IMR-90 (cell line): ENCODE measurements at regions not wholly inside any gene's neighbourhood (a gene's known extent, or its start where the extent isn't known, plus 50 kb on each side); places are given as distances from the start of the nearest gene placed in this dataset.

Source experiments
- ATAC-seq: fragments of 200-7000 bp; cut with Tn5 transposase; 2 replicates; pipeline ENCODE4 v1.9.1; 2020; ENCODE audit warnings: low read depth, mild to moderate bottlenecking, moderate library complexity
- BruUV-seq: library from RNA; stranded (reverse); fragments of 400-500 nt; replicated peaks from 2 replicates; lab custom pipeline; 2021; lab: Mats Ljungman, UMichigan
- CTCF ChIA-PET: fragments of 300-600 bp; formaldehyde crosslinking; extraction: SDS; loops from one replicate; lab custom pipeline; 2021; ENCODE audit warnings: antibody characterized with exemption; lab: Yijun Ruan, JAX
- POLR2A ChIA-PET: fragments of 300-600 bp; sonication (Branson Sonifier 250); formaldehyde crosslinking; loops from one replicate; lab custom pipeline; 2022; ENCODE audit warnings: antibody characterized with exemption; ENCODE audit not compliant: unreplicated experiment; lab: Charles Lee
- DNase-seq: peaks from one replicate; pipeline ENCODE4 v3.0.0; 2013
- H2AFZ ChIP-seq: replicated peaks from 2 replicates; pipeline ENCODE3; 2013; ENCODE audit warnings: low read length, mild to moderate bottlenecking; ENCODE audit not compliant: poor library complexity
- H2AK5ac ChIP-seq: 2 replicates; pipeline ENCODE4 v1.6.1; 2013; ENCODE audit warnings: low read depth, low read length, inconsistent platforms
- H2AK9ac ChIP-seq: replicated peaks from 2 replicates; pipeline ENCODE3; 2013; ENCODE audit warnings: mild to moderate bottlenecking, low read depth, low read length, moderate library complexity; ENCODE audit not compliant: poor library complexity
- H2BK120ac ChIP-seq: 2 replicates; pipeline ENCODE4 v1.6.1; 2013; ENCODE audit warnings: low read depth, low read length, inconsistent platforms
- H2BK15ac ChIP-seq: 3 replicates; pipeline ENCODE4 v1.6.1; 2013; ENCODE audit warnings: low read depth, low read length, inconsistent platforms
- H2BK20ac ChIP-seq: 2 replicates; pipeline ENCODE4 v1.6.1; 2013; ENCODE audit warnings: low read depth, mild to moderate bottlenecking, inconsistent platforms, low read length, moderate library complexity
- H2BK5ac ChIP-seq: 2 replicates; pipeline ENCODE4 v1.6.1; 2013; ENCODE audit warnings: mild to moderate bottlenecking, low read depth, low read length, inconsistent platforms; ENCODE audit not compliant: poor library complexity, severe bottlenecking
- H3K14ac ChIP-seq: replicated peaks from 2 replicates; pipeline ENCODE4 v1.6.1; 2013; ENCODE audit warnings: low read depth, low read length, inconsistent platforms
- H3K18ac ChIP-seq: 2 replicates; pipeline ENCODE4 v1.6.1; 2013; ENCODE audit warnings: low read depth, low read length, control low read depth
- H3K23ac ChIP-seq: 2 replicates; pipeline ENCODE4 v1.6.1; 2013; ENCODE audit warnings: low read depth, low read length, inconsistent platforms
- H3K27ac ChIP-seq: 2 replicates; pipeline ENCODE4 v1.5.1; 2013; ENCODE audit warnings: mild to moderate bottlenecking, control low read depth, low read length; ENCODE audit not compliant: insufficient read depth
- H3K27me3 ChIP-seq: 2 replicates; pipeline ENCODE4 v1.6.1; 2013; ENCODE audit warnings: low read length; ENCODE audit not compliant: control insufficient read depth, insufficient read depth
- H3K36me3 ChIP-seq: 2 replicates; pipeline ENCODE4 v1.6.1; 2013; ENCODE audit warnings: low read length, mixed read lengths; ENCODE audit not compliant: control insufficient read depth, insufficient read depth
- H3K4ac ChIP-seq: 2 replicates; pipeline ENCODE4 v1.6.1; 2013; ENCODE audit warnings: low read depth, low read length, inconsistent platforms
- H3K4me1 ChIP-seq: 2 replicates; pipeline ENCODE4 v1.6.1; 2013; ENCODE audit warnings: low read length, mixed read lengths; ENCODE audit not compliant: control insufficient read depth, insufficient read depth
- H3K4me2 ChIP-seq: 2 replicates; pipeline ENCODE4 v1.6.1; 2013; ENCODE audit warnings: low read depth, mild to moderate bottlenecking, control low read depth, low read length, moderate library complexity
- H3K4me3 ChIP-seq: 2 replicates; pipeline ENCODE4 v1.5.1; 2013; ENCODE audit warnings: low read depth, mild to moderate bottlenecking, control low read depth, low read length, moderate library complexity; ENCODE audit not compliant: insufficient read depth
- H3K56ac ChIP-seq: 2 replicates; pipeline ENCODE4 v1.6.1; 2013; ENCODE audit warnings: low read length, inconsistent platforms; ENCODE audit not compliant: insufficient read depth; ENCODE audit errors: extremely low read depth
- H3K79me1 ChIP-seq, 2 experiments: 2 replicates each; pipeline ENCODE4 v1.6.1; 2013; ENCODE audit warnings: low read length in 2 of 2, inconsistent platforms in 1 of 2, low read depth in 1 of 2
- H3K9ac ChIP-seq: 2 replicates; pipeline ENCODE4 v1.6.1; 2013; ENCODE audit warnings: low read depth, low read length, control low read depth
- H3K9me1 ChIP-seq: 2 replicates; pipeline ENCODE4 v1.6.1; 2013; ENCODE audit warnings: low read length, inconsistent platforms; ENCODE audit not compliant: insufficient read depth
- H3K9me3 ChIP-seq: 2 replicates; pipeline ENCODE4 v1.6.1; 2013; ENCODE audit warnings: low read length; ENCODE audit not compliant: control insufficient read depth, insufficient read depth
- H4K20me1 ChIP-seq: 2 replicates; pipeline ENCODE4 v1.6.1; 2013; ENCODE audit warnings: low read length, inconsistent platforms; ENCODE audit not compliant: insufficient read depth
- H4K5ac ChIP-seq: 2 replicates; pipeline ENCODE4 v1.6.1; 2013; ENCODE audit warnings: mild to moderate bottlenecking, low read depth, low read length, control low read depth
- H4K8ac ChIP-seq, 2 experiments: 2 replicates each; pipeline ENCODE4 v1.6.1; 2013; ENCODE audit warnings: low read depth in 2 of 2, low read length in 2 of 2, control low read depth in 1 of 2, inconsistent platforms in 1 of 2
- H4K91ac ChIP-seq: 2 replicates; pipeline ENCODE4 v1.6.1; 2013; ENCODE audit warnings: low read depth, low read length, inconsistent platforms; ENCODE audit not compliant: insufficient read depth
- FOS ChIP-seq: fragments of 150-350 bp; IDR thresholded peaks from 2 replicates; pipeline ENCODE4 v1.6.1; 2016; ENCODE audit warnings: low read depth, low read length
- RAD21 ChIP-seq: IDR thresholded peaks from 2 replicates; pipeline ENCODE4 v1.6.1; 2012; ENCODE audit warnings: low read length, improper control_type of control experiment
- RFX5 ChIP-seq: IDR thresholded peaks from 2 replicates; pipeline ENCODE4 v1.8.0; 2012; ENCODE audit warnings: low read depth, mild to moderate bottlenecking, low read length, moderate library complexity
- WGBS, 2 experiments: methylation state at CpG; one replicate each; pipeline versions ENCODE4 v1.1.5 to v1.1.7; 2013; ENCODE audit warnings: missing lambda C conversion rate in 2 of 2; ENCODE audit not compliant: insufficient read length in 1 of 2; ENCODE audit errors: extremely low coverage in 2 of 2; 5-methylcytosine and 5-hydroxymethylcytosine counted together
- dilution Hi-C: fragments of 300-500 bp; cut with HindIII; formaldehyde crosslinking; loops from one replicate; pipeline ENCODE4 v1.14.3; 2018; ENCODE audit warnings: low sequenced_read_pairs; ENCODE audit not compliant: unreplicated experiment
- in situ Hi-C: fragments of 300-500 bp; cut with MboI; formaldehyde crosslinking; loops from 3 replicates; pipeline ENCODE4 v1.14.3; 2019; ENCODE audit warnings: low sequenced_read_pairs, inconsistent platforms, mixed read lengths
- intact Hi-C: fragments of 100-400 bp; cut with micrococcal nuclease; formaldehyde crosslinking; loops from 2 replicates; pipeline ENCODE4 v1.10.0; 2022

DNA sequence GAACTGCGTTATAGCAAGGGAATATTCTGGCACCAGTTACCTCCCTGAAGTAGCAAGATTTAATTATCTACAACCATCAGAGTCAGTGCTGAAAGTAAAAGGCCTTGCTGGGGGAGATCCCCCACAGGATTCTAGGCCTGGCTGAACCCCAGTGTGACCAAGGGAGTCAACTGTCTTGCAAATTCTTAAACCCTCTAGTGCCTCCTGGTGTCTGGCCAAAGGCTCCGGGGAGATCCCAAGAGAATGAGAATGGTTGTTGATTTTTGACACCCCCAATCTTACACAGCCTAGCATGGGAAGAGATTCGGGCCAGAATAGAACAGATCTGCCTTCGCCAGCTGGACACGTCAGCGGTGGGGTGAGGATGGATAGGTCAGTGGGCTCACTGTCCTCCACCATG lies 179.4 kb downstream of the ERMARD start:
- Histone ChIP-seq H2AK9ac (no peak overlapping the region), H3K79me1 (no peaks in the 10 kb centered on the region), H3K18ac (no peak overlapping the region), H3K27me3 (no peaks in the 10 kb centered on the region), H2AK5ac (no peak overlapping the region), H3K9ac (no peak overlapping the region), H4K8ac (no peak overlapping the region), H2BK5ac (no peak overlapping the region), H3K56ac (no peak overlapping the region), H3K4me2 (no peak overlapping the region), H2BK15ac (no peak overlapping the region), H3K4me1 (no peaks in the 10 kb centered on the region), H3K23ac (no peak overlapping the region), H3K4ac (no peak overlapping the region), H3K27ac (no peak overlapping the region), H4K5ac (no peak overlapping the region), H3K36me3 (no peaks in the 10 kb centered on the region), H3K14ac (no peak overlapping the region), H2BK120ac (no peak overlapping the region), H3K4me3 (no peak overlapping the region), H4K20me1 (no peaks in the 10 kb centered on the region), H3K9me3 (peaks cover 47% of the 10 kb centered on the region), H3K9me1 (no peaks in the 10 kb centered on the region), H4K91ac (no peak overlapping the region), H2AFZ (no peak overlapping the region), H2BK20ac (no peak overlapping the region)
- BruUV-seq, result no TSS peak
- no CpG with 5 or more reads among the region's 6 CpGs for WGBS, 2 experiments
- dilution Hi-C loops, result no loop called here
- no peak for TF ChIP-seq FOS
- no peak for TF ChIP-seq RFX5
- TF ChIP-seq RAD21, result no peak
- no peak for DNase-seq
- POLR2A ChIA-PET, result no interaction called here
- ATAC-seq, result no peak
- intact Hi-C loops, result no loop called here
- CTCF ChIA-PET, result no interaction called here
- in situ Hi-C loops, result no loop called here
